Mammary epithelial cell (primary cell): ENCODE measurements at regions not wholly inside any gene's neighbourhood (a gene's known extent, or its start where the extent isn't known, plus 50 kb on each side); places are given as distances from the start of the nearest gene placed in this dataset.

Source experiments
- EZH2 ChIP-seq: IDR thresholded peaks from 2 replicates; pipeline ENCODE4 v1.6.1; 2012; ENCODE audit warnings: low read length, inconsistent platforms, borderline replicate concordance
- TF ChIP-seq, protein P1 (sequence below), 2 donors: IDR thresholded peaks in 1 of 2; conservative IDR thresholded peaks in 1 of 2; 2 replicates each; pipeline ENCODE4 v1.5.1; 2011 to 2012; ENCODE audit warnings: inconsistent platforms in 2 of 2, low read length in 2 of 2, mild to moderate bottlenecking in 2 of 2, control low read depth in 1 of 2, low read depth in 1 of 2; ENCODE audit not compliant: insufficient read depth in 1 of 2; ENCODE audit errors: extremely low read depth in 1 of 2

- TF ChIP-seq, protein P1, sequence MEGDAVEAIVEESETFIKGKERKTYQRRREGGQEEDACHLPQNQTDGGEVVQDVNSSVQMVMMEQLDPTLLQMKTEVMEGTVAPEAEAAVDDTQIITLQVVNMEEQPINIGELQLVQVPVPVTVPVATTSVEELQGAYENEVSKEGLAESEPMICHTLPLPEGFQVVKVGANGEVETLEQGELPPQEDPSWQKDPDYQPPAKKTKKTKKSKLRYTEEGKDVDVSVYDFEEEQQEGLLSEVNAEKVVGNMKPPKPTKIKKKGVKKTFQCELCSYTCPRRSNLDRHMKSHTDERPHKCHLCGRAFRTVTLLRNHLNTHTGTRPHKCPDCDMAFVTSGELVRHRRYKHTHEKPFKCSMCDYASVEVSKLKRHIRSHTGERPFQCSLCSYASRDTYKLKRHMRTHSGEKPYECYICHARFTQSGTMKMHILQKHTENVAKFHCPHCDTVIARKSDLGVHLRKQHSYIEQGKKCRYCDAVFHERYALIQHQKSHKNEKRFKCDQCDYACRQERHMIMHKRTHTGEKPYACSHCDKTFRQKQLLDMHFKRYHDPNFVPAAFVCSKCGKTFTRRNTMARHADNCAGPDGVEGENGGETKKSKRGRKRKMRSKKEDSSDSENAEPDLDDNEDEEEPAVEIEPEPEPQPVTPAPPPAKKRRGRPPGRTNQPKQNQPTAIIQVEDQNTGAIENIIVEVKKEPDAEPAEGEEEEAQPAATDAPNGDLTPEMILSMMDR (conservative IDR thresholded peaks at IDR 0.05 in 1 of 2, IDR thresholded peaks at IDR 0.05 in 1 of 2; ENCODE audit: extremely low read depth in 1 of 2, insufficient read depth in 1 of 2, low read depth in 1 of 2, low read length in 2 of 2) = no peak
- no peak for TF ChIP-seq EZH2
Measured at GRCh38 chr22:49365191-49365837, 462.4 kb downstream of the BRD1 start.
